GM19397 (cell line): ENCODE measurements at regions not wholly inside any gene's neighbourhood (a gene's known extent, or its start where the extent isn't known, plus 50 kb on each side); places are given as distances from the start of the nearest gene placed in this dataset.
"Not testable (repeated sequence)": the region's sequence is repeated elsewhere in the genome, so short reads cannot be mapped to it uniquely, and the experiment has no call there.

ENCODE experiments used
- ATAC-seq: cut with Tn5 transposase; IDR thresholded peaks from one replicate; pipeline ENCODE4 v1.9.1; 2021; ENCODE audit warnings: mild to moderate bottlenecking, moderate library complexity; ENCODE audit not compliant: unreplicated experiment

GRCh38 chr2:208607694-208608093 lies 201.1 kb downstream of the PTH2R start:
- no peak for ATAC-seq

- no peak for ATAC-seq
These were observed 201.7 kb downstream of the PTH2R start for GRCh38 chr2:208608122-208608835.

DNA sequence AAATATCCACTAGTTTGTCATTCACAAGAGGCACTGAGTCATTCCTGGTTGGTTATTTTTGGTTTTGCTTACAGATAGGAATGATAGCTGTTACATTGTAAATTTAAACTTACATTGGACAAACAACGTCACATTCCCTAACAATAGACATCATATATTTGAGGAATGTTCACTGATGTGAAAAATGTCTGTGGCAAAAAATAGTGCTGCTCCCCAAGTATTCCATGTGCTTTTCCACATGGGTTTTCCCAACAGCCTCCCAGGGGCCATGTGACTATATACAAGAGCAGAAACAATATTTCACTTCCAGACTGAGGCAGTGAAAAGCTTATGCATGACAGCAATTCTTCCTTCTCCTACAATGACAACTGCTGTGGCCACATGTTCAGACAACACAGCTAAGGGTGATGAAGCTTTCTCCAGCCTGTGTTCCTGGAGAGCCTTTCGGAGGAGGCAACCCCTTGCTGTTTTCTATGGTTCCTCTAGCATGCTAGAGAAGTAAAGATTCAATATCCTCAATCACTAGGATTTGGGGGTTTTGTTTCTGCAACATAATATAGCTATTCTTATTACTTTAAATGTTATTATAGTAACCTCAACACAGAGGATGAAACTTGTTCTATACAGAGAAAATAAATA lies 202.7 kb downstream of the PTH2R start:
- ATAC-seq: no peak

DNA sequence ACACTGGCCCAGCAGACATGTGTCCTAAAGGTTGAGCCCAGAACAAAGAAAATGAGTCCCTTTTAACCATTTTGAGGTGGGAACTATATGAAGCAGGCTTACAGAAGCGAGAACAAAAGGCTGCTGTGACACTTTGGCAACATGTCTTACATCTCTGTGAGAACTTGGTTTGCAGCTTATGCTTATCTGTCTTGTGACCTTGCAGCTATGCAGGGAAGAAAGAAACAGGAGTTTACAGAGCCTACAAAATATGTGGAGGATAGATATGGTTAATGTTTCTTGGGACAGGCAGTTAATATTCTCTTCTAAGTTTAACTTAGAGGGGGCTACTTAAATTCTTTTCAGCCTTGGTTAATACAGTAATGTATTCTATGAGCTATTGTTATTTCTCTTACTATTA lies 209.1 kb downstream of the PTH2R start:
- ATAC-seq: not testable (repeated sequence)

- ATAC-seq: no peak
These were observed 211.6 kb downstream of the PTH2R start for GRCh38 chr2:208618220-208618619.

GRCh38 chr2:208619993-208620392 lies 213.4 kb downstream of the PTH2R start:
- ATAC-seq: no peak

DNA sequence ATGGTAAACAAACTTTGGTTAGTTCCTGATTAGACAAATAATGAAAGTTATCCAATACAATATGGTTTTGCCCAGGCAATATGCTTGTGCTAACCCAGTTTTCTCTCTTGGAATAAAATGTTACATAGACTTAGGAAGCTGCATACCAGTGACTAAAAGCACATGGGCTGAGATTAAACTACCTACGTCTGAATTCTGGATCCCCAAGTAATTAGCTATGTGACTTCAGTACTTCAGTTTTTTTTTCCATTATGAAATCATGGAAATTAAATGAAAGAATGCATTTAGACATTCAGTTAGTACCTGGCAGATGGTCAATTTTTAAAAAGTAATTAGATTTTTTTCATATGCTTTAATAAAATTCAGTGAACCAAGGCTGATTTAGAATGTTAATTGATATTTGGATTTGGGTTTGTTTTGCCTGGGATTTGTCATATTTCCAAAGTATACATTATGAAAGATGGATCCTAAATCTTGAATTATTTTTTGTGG lies 213.9 kb downstream of the PTH2R start:
- no peak for ATAC-seq

DNA sequence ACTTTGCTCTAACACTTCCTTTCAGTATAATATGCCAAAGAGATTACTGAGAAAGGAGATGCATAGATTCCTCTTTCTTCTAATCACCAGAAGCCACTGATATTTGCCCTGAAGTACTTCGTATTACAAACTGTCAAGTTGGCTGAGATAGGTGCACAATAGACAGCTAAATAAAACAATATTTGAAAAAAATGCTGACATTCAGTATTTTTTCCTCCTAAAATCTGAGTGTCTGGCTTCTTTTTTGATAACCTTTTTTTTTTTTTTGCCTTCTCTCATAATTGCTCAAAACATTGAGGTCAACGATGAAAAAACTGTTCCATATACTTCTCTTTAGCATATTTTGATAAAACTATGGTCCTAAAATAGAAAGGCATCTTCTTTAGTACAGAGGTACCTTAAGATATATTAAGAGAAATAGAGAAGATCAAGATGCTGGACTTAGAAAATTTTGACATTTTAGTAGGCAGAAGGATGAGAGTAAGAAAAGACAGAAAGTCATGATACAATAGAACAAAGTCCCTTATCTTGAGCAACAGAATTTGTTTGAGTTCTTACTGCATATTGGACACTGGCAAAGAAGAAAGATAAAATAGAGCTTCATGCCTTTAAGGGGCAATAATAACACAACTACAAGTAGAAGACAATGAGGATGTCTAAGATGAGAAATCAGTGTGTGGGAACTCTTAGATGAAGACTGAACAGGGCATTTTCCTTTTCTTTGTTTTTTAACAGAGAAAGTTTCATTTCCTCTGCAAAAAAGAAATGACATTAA lies 220.7 kb downstream of the PTH2R start:
- no peak for ATAC-seq

- ATAC-seq: no peak
These were observed 221.3 kb downstream of the PTH2R start for GRCh38 chr2:208627916-208628315.

DNA sequence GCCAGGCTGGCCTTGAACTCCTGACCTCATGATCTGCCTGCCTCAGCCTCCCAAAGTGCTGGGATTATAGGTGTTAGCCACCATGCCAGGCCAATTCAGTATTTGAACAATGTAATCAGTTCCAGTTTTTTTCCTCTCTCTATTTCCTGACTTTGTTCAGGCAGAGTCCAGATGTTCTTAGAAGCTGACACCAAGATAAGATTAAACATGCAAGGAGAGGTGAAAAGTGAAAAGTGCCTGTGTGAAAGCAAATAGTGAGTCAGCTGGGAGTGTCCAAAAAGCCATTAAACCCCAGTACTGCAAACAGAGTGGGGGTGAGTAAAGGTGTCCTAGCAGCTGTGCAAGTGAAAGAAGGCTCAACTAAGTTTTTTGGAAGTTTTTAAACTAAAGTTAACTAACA lies 231.5 kb downstream of the PTH2R start:
- ATAC-seq: no peak

GRCh38 chr2:208642125-208642779 lies 235.7 kb downstream of the PTH2R start:
- ATAC-seq: no peak

DNA sequence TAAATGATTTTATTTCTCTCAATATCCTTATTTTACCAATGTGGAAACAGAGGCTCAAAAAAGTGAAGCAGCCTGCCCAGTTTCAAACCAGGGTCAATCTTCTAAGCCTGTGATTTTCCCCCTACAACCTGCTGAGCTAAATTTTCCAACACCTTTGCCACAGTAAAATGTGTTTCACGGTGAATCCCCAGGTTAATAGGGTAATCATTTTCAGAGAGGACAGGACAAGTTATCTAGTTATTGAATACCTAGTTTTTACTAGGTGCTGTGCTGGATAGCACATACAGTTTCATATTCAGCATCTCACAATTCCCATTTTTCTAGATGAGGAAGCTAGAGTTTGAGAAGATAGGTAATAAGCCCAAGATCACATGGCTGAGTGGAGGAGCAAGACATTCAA lies 236.6 kb downstream of the PTH2R start:
- no peak for ATAC-seq

DNA sequence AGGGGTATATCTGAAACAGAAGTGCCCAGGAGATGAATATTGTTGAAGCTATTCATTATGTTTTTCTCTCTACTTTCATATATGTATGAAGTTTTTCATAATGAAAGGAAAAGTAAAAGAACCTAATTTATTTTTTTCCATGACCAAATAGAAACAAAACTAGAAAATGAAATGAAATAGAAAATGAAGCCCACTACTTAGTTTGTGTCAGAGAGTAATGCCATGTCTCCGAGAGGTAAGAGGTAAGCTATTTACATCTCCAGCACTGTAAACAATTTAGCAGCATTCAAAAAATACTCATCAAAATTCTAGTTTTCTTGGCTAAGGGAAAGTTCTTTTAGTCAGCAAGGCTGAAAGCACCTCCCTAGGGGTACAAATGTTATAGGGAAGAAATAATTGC lies 238.6 kb downstream of the PTH2R start:
- ATAC-seq: no peak

DNA sequence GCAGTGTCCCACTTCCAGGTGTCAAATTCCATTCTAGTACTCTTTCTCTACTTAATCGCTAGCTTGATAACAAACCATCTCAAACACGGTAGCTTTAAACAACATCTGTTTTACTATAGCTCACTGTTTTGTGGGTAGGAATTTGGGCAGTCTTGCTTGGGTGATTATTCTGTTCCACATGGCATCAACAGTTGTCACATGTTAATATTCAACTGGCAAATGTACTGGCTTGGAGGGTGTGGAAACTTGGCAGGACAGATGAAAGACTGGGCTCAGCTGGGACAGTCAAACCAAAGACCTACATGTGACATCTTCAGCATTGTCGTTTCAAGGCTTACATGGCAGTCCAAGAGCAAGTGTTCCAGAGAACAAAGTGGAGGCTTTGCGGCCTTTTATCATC lies 241.8 kb downstream of the PTH2R start:
- ATAC-seq: no peak

DNA sequence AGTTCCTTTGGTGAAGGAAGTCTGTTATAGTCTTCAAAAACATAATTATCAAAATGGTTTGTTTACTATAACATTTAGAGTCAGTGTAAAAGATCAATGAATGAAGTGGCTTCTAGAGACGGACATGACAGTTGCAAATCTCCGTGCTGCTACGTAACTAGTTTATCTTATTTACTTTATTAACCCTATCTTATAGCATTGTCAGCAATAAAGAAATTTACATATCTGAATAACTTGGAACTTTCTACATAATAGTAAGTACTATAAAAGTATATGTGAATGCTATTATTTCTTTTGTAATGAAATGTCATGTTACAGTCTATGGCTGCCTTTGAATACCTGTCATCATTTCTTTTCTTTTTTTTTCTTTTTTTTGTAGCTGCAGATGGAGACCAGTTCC lies 246.8 kb downstream of the PTH2R start:
- ATAC-seq: no peak

DNA sequence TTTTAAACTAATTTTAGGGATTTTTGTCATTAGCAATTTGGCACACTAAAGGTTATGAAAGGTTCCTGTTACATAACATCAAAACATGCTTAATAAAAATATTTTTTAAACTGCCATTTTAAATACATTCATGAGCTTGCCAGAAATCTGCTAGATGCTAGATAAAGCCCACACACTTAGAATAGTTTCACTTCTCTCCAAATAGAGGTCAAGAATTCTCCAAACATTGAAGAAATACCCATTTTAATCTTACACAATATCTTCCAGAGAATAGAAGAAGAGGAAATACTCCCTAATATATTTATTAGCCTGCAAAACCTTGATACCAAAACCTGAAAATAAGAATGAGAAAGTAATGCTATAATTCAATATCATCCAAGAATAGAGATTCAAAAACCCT lies 247.5 kb downstream of the PTH2R start:
- no peak for ATAC-seq

DNA sequence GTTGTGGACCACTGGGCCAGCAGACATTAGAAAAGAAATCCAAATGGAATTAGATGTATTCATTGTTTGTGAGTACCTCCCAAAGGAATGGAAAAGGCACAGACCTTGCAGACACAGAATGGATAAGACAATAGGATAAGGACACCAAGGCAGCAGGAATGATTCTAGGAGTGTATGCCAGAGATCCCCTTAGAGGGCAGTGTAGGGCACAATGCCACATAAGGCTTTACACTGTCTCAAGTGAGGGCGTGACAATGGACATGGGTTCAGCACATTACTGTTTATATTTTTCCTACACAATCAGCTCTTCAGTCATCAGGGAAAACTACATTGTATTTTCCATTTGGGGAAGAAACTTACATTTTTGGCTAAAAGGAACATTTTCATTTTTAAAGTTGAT lies 250.9 kb downstream of the PTH2R start:
- no peak for ATAC-seq

- ATAC-seq: no peak
These were observed 262.8 kb downstream of the PTH2R start for GRCh38 chr2:208669394-208669793.

DNA sequence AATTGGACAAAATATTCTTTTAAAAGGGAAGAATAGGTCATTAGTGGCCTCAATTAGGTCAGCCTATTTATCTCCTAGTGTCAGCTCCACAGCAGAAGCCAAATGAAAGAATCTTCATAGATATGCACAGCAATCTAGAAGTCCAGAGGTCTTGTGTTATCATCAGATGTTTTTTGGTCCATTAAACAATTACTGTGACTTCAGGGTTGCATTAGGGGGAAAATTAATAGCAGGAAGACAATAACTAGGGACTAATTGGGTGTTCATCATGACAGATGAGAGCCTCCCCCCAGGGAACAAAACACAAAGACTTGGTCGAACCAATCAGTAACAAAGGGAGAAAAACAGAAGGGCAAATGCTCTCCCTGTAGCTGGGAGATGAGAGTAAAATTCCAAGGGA lies 264.7 kb downstream of the PTH2R start:
- ATAC-seq: no peak

DNA sequence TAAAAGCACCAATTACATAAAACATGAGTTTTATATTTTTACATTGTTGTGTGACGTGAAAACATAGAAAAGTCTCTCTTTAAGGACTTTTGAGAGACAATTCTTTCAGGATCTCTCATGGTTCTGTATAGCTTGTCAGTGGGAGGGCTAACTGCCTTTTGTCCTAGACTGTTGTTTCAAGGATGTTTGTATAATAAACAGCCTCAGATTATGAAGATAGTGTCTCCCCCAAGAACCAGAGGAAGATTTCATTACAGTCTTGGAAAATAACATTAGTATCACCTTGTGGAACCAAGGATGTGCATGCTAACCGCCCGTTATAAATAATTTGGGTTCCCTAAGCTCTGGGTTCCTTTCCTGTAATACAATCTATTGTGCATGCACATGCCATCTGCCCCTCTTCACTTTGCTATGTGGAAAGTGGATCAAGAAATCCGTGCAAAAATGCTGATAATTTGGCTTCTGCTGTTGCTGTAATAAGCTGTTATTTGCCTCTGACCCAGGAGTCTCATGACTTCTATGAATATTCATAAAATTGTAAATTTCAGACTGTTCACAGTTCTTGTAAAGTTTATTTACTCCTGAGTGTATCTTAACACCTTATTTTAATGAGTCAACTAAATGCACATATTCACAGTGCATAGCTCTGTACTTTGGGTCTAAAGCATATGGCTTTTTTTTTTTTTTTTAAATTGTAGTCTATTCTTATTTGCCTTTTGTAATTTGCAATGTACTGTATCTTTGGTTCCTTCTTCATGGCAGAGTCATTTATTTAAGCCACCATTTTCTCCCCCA lies 265.5 kb downstream of the PTH2R start:
- no peak for ATAC-seq

- no peak for ATAC-seq
These were observed 267.0 kb downstream of the PTH2R start for GRCh38 chr2:208673631-208674030.
